DND-41 (cell line): ENCODE measurements at regions not wholly inside any gene's neighbourhood (a gene's known extent, or its start where the extent isn't known, plus 50 kb on each side); places are given as distances from the start of the nearest gene placed in this dataset.

Source experiments
- CTCF ChIP-seq: IDR thresholded peaks from 2 replicates; pipeline ENCODE4 v1.5.1; 2012; ENCODE audit warnings: borderline replicate concordance, low read length, moderate library complexity, mild to moderate bottlenecking; ENCODE audit not compliant: poor library complexity, severe bottlenecking; ENCODE audit errors: extremely low read depth
- EZH2 ChIP-seq: IDR thresholded peaks from 3 replicates; pipeline ENCODE4 v1.6.1; 2012; ENCODE audit warnings: borderline replicate concordance, low read depth, mild to moderate bottlenecking, moderate library complexity, low read length, inconsistent platforms; ENCODE audit not compliant: severe bottlenecking

- TF ChIP-seq CTCF (no peak), EZH2 (no peak)
These were observed 93.2 kb downstream of the SHOX start for GRCh38 chrX:723781-724180.
